Neutrophil (primary cell): ENCODE measurements at regions not wholly inside any gene's neighbourhood (a gene's known extent, or its start where the extent isn't known, plus 50 kb on each side); places are given as distances from the start of the nearest gene placed in this dataset.

Experiments used
- H3K27ac ChIP-seq: fragments of 200-600 bp; sonication (generic); 2 replicates; pipeline ENCODE4 v1.5.1; 2016; ENCODE audit warnings: mild to moderate bottlenecking, moderate library complexity
- H3K27me3 ChIP-seq: fragments of 200-600 bp; sonication (generic); 2 replicates; pipeline ENCODE4 v1.6.0; 2016; ENCODE audit warnings: mild to moderate bottlenecking
- H3K36me3 ChIP-seq: fragments of 200-600 bp; sonication (generic); 2 replicates; pipeline ENCODE4 v1.5.1; 2017
- H3K4me1 ChIP-seq, 2 experiments: fragments of 200-600 bp in 1 of 2; sonication (generic) in 1 of 2; 1 replicate in 1 of 2; 2 replicates in 1 of 2; pipeline versions ENCODE4 v1.5.1 to v1.6.1; 2013 to 2016; ENCODE audit warnings: low read depth in 1 of 2, low read length in 1 of 2, mild to moderate bottlenecking in 1 of 2, moderate library complexity in 1 of 2; ENCODE audit not compliant: control insufficient read depth in 1 of 2, insufficient read depth in 1 of 2
- H3K4me3 ChIP-seq, 2 experiments: fragments of 200-600 bp in 1 of 2; sonication (generic) in 1 of 2; 1 replicate in 1 of 2; 2 replicates in 1 of 2; pipeline ENCODE4 v1.5.1; 2013 to 2016; ENCODE audit warnings: low read depth in 1 of 2, low read length in 1 of 2, mild to moderate bottlenecking in 1 of 2, moderate library complexity in 1 of 2
- H3K9me3 ChIP-seq: fragments of 200-600 bp; sonication (generic); 2 replicates; pipeline ENCODE4 v1.5.1; 2016
- CTCF ChIP-seq: fragments of 200-600 bp; sonication (generic); IDR thresholded peaks from 2 replicates; pipeline ENCODE4 v1.5.1; 2016; ENCODE audit warnings: antibody characterized with exemption

- H3K27ac ChIP-seq = no peak overlapping the region
These were observed 475.4 kb downstream of the DMAC1 start for GRCh38 chr9:7324152-7324598.

GRCh38 chr9:7320841-7321240 is 478.7 kb downstream of the DMAC1 start:
- TF ChIP-seq CTCF = no peak
- Histone ChIP-seq H3K9me3 (no peaks in the 10 kb centered on the region), H3K4me1 (no peaks in the 10 kb centered on the region), H3K36me3 (no peaks in the 10 kb centered on the region), H3K4me3 (no peak overlapping the region), H3K27ac (no peak overlapping the region), H3K27me3 (no peaks in the 10 kb centered on the region)

More at GRCh38 chr9:7324152-7324598, 475.4 kb downstream of the DMAC1 start:
- Histone ChIP-seq H3K27me3 (no peaks in the 10 kb centered on the region), H3K4me3 (no peak overlapping the region), H3K9me3 (no peaks in the 10 kb centered on the region), H3K4me1 (no peaks in the 10 kb centered on the region), H3K36me3 (no peaks in the 10 kb centered on the region)
- TF ChIP-seq CTCF = no peak

GRCh38 chr9:7320139-7320538 is 479.4 kb downstream of the DMAC1 start:
- no peaks in the 10 kb centered on the region for H3K9me3 ChIP-seq
- no peaks in the 10 kb centered on the region for H3K4me1 ChIP-seq
- no peaks in the 10 kb centered on the region for H3K36me3 ChIP-seq
- no peak for TF ChIP-seq CTCF
- no peak overlapping the region for H3K27ac ChIP-seq
- H3K27me3 ChIP-seq = no peaks in the 10 kb centered on the region
- no peak overlapping the region for H3K4me3 ChIP-seq

- no peak overlapping the region for H3K27ac ChIP-seq
- no peak overlapping the region for H3K4me3 ChIP-seq
- no peaks in the 10 kb centered on the region for H3K9me3 ChIP-seq
- no peaks in the 10 kb centered on the region for H3K27me3 ChIP-seq
- H3K4me1 ChIP-seq = no peaks in the 10 kb centered on the region
- no peak for TF ChIP-seq CTCF
- H3K36me3 ChIP-seq = no peaks in the 10 kb centered on the region
These were observed 480.7 kb downstream of the DMAC1 start for GRCh38 chr9:7318920-7319319.

- Histone ChIP-seq H3K4me1 (no peaks in the 10 kb centered on the region), H3K27ac (no peak overlapping the region), H3K4me3 (no peak overlapping the region), H3K36me3 (no peaks in the 10 kb centered on the region), H3K27me3 (no peaks in the 10 kb centered on the region), H3K9me3 (no peaks in the 10 kb centered on the region)
- no peak for TF ChIP-seq CTCF
These were observed 482.6 kb downstream of the DMAC1 start for GRCh38 chr9:7316967-7317366.

- no peaks in the 10 kb centered on the region for H3K27me3 ChIP-seq
- no peak overlapping the region for H3K4me3 ChIP-seq
- no peaks in the 10 kb centered on the region for H3K9me3 ChIP-seq
- no peaks in the 10 kb centered on the region for H3K36me3 ChIP-seq
- TF ChIP-seq CTCF = no peak
- H3K4me1 ChIP-seq = no peaks in the 10 kb centered on the region
- H3K27ac ChIP-seq = no peak overlapping the region
These were observed 483.3 kb downstream of the DMAC1 start for GRCh38 chr9:7316166-7316795.
